ENCODE measurements at regions not wholly inside any gene's neighbourhood (a gene's known extent, or its start where the extent isn't known, plus 50 kb on each side); places are given as distances from the start of the nearest gene placed in this dataset.

DNA sequence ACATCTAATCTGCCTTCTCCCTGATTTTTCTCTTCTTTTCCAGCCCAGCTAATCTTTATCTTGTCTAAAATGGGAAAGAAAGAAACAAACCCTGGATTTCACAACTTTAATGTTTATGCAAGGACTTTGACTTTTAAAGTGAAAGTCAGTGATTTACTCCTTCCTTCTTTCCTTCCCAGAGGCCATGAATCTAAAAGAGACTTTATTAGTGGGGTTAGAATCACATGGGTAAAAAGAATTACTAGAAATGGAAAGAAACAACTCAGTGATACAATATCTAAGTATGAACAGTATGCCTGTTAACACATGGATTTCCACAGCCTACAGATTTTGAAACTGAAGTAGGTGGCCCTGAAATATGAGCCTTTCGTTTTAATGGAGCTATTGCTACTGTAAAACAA is 59.8 kb upstream of the KCNK2 start:
- Mint-ChIP-seq H3K4me3 (no peak overlapping the region), H3K27me3 (no peaks in the 10 kb centered on the region), H3K9me3 (ENCODE audit: insufficient read depth) (no peaks in the 10 kb centered on the region), H3K4me1 (no peaks in the 10 kb centered on the region), H3K27ac (no peak overlapping the region)
- ATAC-seq (ENCODE audit: low read depth) (no peak), DNase-seq (no peak)
- no peak overlapping the region for H3K9ac ChIP-seq (ENCODE audit: low read length)
- no peak for TF ChIP-seq EZH2 (IDR thresholded peaks at IDR 0.05; ENCODE audit: borderline replicate concordance, insufficient read depth, low read depth, low read length, poor library complexity, severe bottlenecking)
- TF ChIP-seq, protein P1, sequence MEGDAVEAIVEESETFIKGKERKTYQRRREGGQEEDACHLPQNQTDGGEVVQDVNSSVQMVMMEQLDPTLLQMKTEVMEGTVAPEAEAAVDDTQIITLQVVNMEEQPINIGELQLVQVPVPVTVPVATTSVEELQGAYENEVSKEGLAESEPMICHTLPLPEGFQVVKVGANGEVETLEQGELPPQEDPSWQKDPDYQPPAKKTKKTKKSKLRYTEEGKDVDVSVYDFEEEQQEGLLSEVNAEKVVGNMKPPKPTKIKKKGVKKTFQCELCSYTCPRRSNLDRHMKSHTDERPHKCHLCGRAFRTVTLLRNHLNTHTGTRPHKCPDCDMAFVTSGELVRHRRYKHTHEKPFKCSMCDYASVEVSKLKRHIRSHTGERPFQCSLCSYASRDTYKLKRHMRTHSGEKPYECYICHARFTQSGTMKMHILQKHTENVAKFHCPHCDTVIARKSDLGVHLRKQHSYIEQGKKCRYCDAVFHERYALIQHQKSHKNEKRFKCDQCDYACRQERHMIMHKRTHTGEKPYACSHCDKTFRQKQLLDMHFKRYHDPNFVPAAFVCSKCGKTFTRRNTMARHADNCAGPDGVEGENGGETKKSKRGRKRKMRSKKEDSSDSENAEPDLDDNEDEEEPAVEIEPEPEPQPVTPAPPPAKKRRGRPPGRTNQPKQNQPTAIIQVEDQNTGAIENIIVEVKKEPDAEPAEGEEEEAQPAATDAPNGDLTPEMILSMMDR (IDR thresholded peaks at IDR 0.05): no peak
- H4K20me1 ChIP-seq (ENCODE audit: control insufficient read depth, insufficient read depth, low read length, poor library complexity, severe bottlenecking): no peaks in the 10 kb centered on the region
- ChIA-PET CTCF (no interaction called here), POLR2A (no interaction called here)
- H3K79me2 ChIP-seq (ENCODE audit: control insufficient read depth, insufficient read depth, low read length): no peaks in the 10 kb centered on the region
- no peak overlapping the region for H2AFZ ChIP-seq (ENCODE audit: insufficient read depth, low read depth, low read length, poor library complexity, severe bottlenecking)
- no peak overlapping the region for H3K4me2 ChIP-seq (replicated peaks; ENCODE audit: low read depth, low read length, poor library complexity, severe bottlenecking)
- no peaks in the 10 kb centered on the region for H3K9me3 ChIP-seq (ENCODE audit: control extremely low read depth in 1 of 3, control insufficient read depth in 2 of 3, insufficient read depth in 1 of 3, low read length in 2 of 3)
- H3K27ac ChIP-seq (ENCODE audit: low read length in 2 of 2): no peak overlapping the region
- no peaks in the 10 kb centered on the region for H3K27me3 ChIP-seq (replicated peaks in 1 of 4; ENCODE audit: control extremely low read depth in 1 of 4, control insufficient read depth in 3 of 4, insufficient read depth in 4 of 4, low read length in 3 of 4)
- H3K36me3 ChIP-seq (replicated peaks in 1 of 2; ENCODE audit: control extremely low read depth in 1 of 2, control insufficient read depth in 1 of 2, extremely low read depth in 1 of 2, insufficient read depth in 2 of 2, low read length in 1 of 2): no peaks in the 10 kb centered on the region
- intact Hi-C loops (cut with micrococcal nuclease): no loop called here
- H3K4me1 ChIP-seq (ENCODE audit: control insufficient read depth in 2 of 2, insufficient read depth in 2 of 2, low read length in 2 of 2): no peaks in the 10 kb centered on the region
- H3K4me3 ChIP-seq (ENCODE audit: control extremely low read depth in 1 of 5, extremely low read depth in 1 of 5, insufficient read depth in 1 of 5, low read depth in 2 of 5, low read length in 4 of 5): no peak overlapping the region
- WGBS (ENCODE audit: insufficient coverage): no CpG with 5 or more reads among the region's 1 CpG

GRCh38 chr1:215023155-215023832 is 59.2 kb upstream of the KCNK2 start:
- WGBS (ENCODE audit: insufficient coverage): 94% methylated on average over 4 of the region's 4 CpGs
- Mint-ChIP-seq H3K4me1 (no peaks in the 10 kb centered on the region), H3K27ac (no peak overlapping the region), H3K9me3 (ENCODE audit: insufficient read depth) (no peaks in the 10 kb centered on the region), H3K4me3 (no peak overlapping the region), H3K27me3 (no peaks in the 10 kb centered on the region)
- H3K9me3 ChIP-seq (ENCODE audit: control extremely low read depth in 1 of 3, control insufficient read depth in 2 of 3, insufficient read depth in 1 of 3, low read length in 2 of 3): no peaks in the 10 kb centered on the region
- DNase-seq: no peak
- H3K4me1 ChIP-seq (ENCODE audit: control insufficient read depth in 2 of 2, insufficient read depth in 2 of 2, low read length in 2 of 2): no peaks in the 10 kb centered on the region
- no peak overlapping the region for H3K4me2 ChIP-seq (replicated peaks; ENCODE audit: low read depth, low read length, poor library complexity, severe bottlenecking)
- H3K36me3 ChIP-seq (replicated peaks in 1 of 2; ENCODE audit: control extremely low read depth in 1 of 2, control insufficient read depth in 1 of 2, extremely low read depth in 1 of 2, insufficient read depth in 2 of 2, low read length in 1 of 2): no peaks in the 10 kb centered on the region
- H3K4me3 ChIP-seq (ENCODE audit: control extremely low read depth in 1 of 5, extremely low read depth in 1 of 5, insufficient read depth in 1 of 5, low read depth in 2 of 5, low read length in 4 of 5): no peak overlapping the region
- no peaks in the 10 kb centered on the region for H3K27me3 ChIP-seq (replicated peaks in 1 of 4; ENCODE audit: control extremely low read depth in 1 of 4, control insufficient read depth in 3 of 4, insufficient read depth in 4 of 4, low read length in 3 of 4)
- H4K20me1 ChIP-seq (ENCODE audit: control insufficient read depth, insufficient read depth, low read length, poor library complexity, severe bottlenecking): no peaks in the 10 kb centered on the region
- H3K9ac ChIP-seq (ENCODE audit: low read length): no peak overlapping the region
- no peak overlapping the region for H3K27ac ChIP-seq (ENCODE audit: low read length in 2 of 2)
- POLR2A ChIA-PET: no interaction called here
- H2AFZ ChIP-seq (ENCODE audit: insufficient read depth, low read depth, low read length, poor library complexity, severe bottlenecking): no peak overlapping the region
- intact Hi-C loops (cut with micrococcal nuclease): no loop called here
- TF ChIP-seq EZH2 (IDR thresholded peaks at IDR 0.05; ENCODE audit: borderline replicate concordance, insufficient read depth, low read depth, low read length, poor library complexity, severe bottlenecking): no peak
- TF ChIP-seq, protein P1 (IDR thresholded peaks at IDR 0.05): no peak
- no peak for ATAC-seq (ENCODE audit: low read depth)
- H3K79me2 ChIP-seq (ENCODE audit: control insufficient read depth, insufficient read depth, low read length): no peaks in the 10 kb centered on the region
- CTCF ChIA-PET: no interaction called here
